Stimulated activated CD4-positive, alpha-beta T cell treated with anti-CD3 and anti-CD28 coated beads, TNF-alpha, amount 100 ng/mL, for 48 hours (primary cell): ENCODE measurements at regions not wholly inside any gene's neighbourhood (a gene's known extent, or its start where the extent isn't known, plus 50 kb on each side); places are given as distances from the start of the nearest gene placed in this dataset.
"Not testable (repeated sequence)": the region's sequence is repeated elsewhere in the genome, so short reads cannot be mapped to it uniquely, and the experiment has no call there.

Experiments used
- DNase-seq, 3 donors: peaks; one replicate each; pipeline ENCODE4 v3.0.0-alpha.2; 2020; ENCODE audit warnings: low read depth in 3 of 3

DNA sequence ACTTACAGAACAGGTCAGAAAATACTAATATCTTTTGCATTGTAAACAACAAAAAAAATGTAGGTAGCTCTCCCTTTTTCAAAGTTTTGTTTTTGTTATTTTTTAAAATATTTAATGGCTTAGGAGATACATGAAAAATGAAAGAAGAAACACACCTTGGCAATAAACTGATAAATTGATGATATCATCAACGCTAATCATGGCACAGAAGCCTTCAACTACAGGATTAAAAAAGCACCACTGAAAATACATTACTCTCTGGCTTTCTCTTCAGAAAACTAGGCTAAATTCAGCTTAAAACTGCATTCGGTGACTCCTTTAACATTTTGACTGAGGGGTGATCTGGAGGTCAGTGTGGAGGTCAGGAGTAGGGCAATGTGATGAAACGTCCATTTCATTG, 1018.8 kb upstream of the FANCL start:
- DNase-seq: no peak

GRCh38 chr2:59256290-59256689, 1015.2 kb upstream of the FANCL start:
- no peak for DNase-seq

DNA sequence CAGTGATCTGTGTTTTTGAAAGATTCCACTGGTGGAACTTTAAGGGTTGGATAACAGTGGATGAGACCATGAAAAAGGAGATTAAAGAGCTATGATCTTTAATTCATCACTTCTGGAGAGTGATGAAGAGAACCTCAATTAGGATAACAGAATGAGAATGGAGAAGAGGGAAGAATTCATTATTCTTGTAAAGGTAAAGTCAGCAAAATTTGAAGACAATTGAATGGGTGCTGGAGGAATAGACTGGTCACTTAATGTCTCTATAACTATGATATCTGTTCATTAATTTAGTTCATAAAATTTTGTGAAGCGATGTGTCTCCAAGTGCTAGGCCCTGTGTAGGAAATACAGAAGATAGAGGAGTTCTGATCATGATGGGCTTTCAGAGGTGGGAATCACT, 1013.2 kb upstream of the FANCL start:
- DNase-seq: no peak

DNA sequence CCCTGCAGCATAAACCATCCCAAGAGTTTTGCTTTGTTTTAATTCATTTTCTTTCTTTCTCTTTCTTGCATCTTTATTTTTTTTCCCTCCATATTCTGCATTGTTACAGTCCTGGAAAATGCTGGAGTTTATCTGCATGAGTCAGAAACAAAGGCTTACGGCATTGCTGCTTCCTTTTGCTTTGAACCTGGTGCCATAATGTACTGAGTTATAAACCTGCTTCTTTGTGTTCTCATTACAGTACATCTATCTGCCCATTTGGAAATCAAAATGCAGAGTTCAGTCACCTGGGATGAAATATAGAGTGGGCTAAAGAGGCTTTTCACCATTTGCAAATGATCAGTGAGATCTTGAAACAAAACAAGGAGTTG, 1009.2 kb upstream of the FANCL start:
- DNase-seq: no peak

DNA sequence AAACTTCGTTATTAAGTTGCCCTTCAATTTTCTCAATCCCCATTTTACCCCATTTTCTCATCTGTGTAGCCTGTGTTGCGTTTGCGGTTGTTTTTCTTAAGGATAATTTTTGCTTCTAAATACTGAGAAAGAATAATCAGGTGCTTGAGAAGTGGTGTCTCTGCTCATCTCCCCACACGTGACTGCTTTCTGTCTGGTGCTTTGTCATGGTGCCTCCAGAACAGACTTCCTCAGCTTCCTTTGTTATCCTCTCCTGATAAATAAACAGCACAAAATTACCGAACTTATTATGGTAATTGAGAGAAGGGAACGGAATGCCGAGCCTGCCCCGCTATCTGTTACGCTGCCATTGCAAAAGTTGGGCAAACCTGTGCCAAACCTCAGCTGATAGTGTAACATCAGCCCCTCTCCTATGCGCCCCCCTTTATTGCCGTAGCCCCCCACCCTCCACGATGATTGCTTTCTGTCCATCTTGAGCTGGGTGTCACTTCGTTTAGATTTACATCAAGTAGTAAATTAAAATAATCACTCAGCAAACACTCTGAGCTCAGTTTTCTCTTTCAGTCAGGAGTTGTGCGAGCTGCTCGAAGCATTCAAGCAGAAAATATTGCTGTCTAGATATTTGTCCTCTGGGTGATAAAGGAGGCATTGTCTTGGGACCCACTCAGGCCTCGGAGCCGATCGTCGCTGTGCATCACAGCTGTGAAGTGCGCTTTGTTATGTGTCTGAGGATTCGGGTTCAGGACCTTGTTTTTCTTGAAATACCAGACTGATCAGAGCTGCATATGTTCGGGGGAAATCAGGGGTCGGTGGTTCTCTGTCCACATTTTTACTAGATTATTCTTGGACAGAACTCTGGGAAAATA, 1008.5 kb upstream of the FANCL start:
- no peak for DNase-seq

DNA sequence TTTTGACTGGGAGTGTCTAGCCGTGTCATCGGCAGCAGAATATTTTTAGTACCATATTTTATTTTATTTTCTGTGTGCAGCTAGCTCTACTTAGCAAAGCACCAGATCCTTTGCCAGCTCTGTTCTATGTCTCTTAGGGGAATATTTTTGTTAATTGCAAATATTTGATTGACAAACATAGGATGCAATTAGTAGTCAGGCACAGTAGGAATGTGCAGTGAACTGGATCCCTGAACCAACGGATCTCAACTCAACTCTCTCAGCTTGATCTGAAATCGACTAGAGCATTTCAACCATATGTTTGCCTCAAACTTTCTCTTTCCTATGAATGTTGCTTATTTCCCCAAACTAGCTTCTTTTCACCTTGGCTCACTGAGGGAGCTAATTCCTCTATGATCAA, 998.0 kb upstream of the FANCL start:
- DNase-seq: no peak

- no peak for DNase-seq
Measured at GRCh38 chr2:59237311-59237710, 996.2 kb upstream of the FANCL start.

DNA sequence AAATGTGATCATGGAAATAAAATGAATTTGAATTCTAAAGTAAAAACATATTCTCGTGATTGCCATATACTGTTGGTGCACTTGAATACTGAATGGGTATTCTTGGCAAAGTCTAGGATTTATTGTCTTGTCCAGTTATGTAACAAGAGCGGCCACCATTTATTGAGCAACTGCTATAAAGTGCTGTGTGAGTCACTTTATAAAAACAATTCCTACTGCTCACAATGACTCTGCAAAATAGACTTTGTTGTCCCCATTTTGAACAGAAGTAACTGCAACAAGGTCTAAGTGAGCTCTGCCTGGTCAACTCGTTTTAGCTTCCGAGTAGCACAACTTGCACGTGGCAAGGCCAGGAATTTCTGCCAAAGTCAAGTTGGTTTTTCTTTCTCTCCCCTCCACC, 995.6 kb upstream of the FANCL start:
- DNase-seq: no peak

DNA sequence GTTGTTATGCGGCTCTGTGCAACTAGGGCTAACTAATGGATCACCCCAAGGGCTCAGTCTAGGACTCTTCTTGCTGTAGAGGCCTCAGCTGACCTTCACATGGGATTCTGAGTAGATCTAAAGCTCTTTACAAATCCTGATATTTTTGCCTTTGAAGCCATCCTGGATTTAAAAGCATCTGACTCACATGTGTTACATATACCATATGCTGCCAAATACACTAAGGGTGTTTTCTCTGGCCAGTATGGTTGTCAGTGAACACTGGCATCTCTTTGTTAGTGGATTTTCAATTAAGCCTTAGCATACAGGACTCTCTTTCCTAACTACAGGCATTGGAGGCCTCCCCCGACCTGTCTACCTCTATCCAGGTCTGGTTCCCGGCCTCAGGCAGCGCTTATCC, 992.8 kb upstream of the FANCL start:
- DNase-seq: no peak

- no peak for DNase-seq
Measured at GRCh38 chr2:59233448-59233847, 992.3 kb upstream of the FANCL start.

DNA sequence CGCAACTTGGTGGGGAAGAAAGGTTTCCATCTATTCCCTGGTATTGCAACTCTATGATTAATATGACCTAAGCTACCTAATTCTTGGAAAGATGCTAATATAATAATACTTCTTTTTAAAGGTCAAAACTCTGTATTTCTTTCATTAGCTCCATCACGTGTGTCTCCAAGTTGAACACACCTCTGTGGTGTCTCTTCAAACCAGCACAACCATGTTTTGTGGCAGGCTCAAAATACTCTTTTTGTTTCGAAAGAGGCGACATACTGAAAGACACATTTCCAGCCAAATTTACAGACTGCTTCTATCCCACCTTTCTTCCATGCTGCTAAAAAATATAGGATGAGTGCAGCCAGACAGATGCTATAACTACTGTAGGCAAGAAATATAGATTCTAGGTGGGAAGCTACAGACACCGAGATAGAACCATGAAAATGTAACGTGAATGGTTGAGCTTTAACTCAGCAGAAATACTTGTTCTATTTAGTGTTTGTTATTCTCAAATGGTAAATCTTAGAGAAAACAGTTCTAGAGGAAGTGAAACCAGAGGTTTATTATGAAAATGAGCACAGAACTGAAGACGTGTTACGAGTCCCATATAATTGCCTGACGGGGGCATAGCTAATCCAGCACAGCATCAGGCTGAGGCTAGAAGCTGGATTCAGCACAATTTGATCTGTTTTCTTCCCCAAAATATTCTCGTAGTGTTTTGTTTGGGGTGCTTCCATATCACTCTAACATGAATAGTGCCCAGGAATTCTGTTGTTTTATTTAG, 991.5 kb upstream of the FANCL start:
- no peak for DNase-seq

DNA sequence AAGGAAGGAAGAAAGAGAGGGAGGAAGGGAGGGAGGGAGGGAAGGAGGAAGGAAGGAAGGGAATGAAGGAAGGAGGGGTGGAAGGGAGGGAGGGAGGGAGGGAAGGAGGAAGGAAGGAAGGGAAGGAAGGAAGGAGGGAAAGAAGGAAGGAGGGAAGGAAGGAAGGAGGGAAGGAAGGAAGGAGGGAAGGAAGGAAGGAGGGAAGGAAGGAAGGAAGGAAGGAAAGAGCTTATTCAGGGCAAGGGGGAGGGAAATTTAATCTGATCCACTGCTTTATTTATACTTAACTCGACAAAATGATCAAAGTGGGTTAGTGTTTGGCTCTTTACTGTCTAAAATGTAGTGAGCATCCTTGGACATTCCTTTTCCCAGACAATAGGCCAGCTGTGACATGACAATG, 985.2 kb upstream of the FANCL start:
- not testable (repeated sequence) for DNase-seq

GRCh38 chr2:59223742-59224141, 982.6 kb upstream of the FANCL start:
- no peak for DNase-seq

- no peak for DNase-seq
Measured at GRCh38 chr2:59217360-59217759, 976.2 kb upstream of the FANCL start.

DNA sequence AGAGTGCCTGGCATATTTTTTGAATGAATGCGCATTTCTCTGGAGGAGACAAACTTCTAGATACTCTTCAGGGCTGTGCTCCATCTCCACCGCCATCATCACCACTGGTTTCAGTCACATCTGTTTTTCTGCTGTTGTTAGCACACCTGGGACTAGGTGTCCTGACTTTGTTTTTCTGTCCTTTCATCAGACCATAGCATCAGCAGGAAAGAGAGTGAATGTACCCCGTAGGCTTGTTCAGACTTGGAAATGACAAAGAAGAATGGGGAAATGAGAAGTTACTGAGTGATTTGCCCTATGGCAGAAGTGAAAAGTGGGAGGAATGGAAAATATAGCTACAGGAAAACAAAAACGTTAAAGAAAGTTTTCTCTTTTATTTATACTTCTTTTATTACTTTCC, 965.2 kb upstream of the FANCL start:
- no peak for DNase-seq

GRCh38 chr2:59204040-59204439, 962.9 kb upstream of the FANCL start:
- DNase-seq: no peak

DNA sequence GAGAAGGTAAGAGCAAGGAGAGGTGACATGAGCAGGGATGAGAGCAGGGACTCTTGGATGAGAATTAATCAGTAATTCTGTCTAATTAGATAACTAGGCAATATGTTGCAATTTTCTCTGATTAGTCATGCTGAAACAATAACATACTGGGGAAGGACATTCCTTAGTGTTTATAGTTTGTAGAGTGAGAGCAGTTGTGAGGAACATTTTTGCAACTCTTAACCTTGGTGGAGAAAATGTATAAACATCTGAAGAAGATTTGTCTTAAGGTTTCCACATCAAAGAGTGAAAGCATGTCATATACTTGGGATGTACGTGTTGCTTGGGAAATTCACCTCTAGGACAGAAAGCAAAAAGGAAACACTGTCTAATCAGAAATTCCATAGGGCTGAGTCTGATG, 955.4 kb upstream of the FANCL start:
- DNase-seq: no peak

- DNase-seq: no peak
Measured at GRCh38 chr2:59195851-59196250, 954.7 kb upstream of the FANCL start.

DNA sequence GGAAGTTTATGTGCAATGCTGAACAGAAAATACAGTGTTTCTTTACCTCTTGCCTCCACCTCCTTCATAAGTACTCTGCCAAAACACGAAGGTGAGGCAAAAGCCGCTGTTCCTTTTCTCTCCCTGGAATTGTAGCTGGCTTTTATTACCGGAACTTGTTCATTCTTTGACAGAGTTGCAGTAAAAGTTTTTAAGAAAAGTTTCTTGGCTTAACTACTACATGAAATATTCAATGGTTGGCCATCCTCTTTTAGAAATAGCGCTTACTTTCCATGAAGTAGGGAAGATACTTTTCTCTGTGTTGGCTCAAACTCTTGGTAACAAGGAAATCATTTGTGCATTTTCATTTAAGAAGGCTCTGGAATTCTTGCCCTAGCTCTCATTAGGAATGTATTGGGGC, 950.7 kb upstream of the FANCL start:
- no peak for DNase-seq

GRCh38 chr2:59190518-59190917, 949.4 kb upstream of the FANCL start:
- no peak for DNase-seq

DNA sequence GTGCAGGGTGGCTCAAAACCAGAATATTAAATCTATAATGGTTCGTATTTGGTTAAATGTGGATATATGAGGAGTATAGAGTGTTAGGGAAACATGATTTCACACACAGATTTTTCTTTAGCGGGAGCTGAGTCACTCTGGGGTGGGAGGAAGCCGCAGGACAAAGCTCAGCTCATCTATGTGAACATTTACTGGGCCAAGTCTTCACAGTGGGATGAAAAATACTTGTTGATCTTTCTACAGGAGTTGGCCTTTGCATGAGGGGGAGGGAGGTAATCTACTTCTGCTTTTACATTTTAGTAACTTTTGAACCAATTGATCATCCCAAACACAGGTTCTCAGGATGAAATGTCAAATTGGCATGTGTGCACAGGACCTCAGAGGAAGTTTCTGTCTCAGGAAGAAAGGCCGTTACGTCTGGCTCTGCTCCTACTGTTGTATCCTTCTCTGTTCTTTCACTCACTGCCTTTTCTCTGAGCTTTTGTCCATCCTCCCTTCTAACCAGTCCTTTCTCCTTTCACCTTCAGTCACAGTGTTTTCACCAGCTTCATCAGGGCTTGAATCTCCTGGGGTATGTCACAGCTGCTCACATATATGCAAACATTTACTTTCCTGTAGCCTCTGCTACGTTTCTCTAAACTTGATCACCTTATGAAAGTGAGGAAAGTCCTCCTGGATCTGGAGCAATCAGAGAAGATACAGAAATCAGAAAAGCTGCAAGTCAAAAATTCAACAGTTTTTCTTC, 943.3 kb upstream of the FANCL start:
- no peak for DNase-seq

DNA sequence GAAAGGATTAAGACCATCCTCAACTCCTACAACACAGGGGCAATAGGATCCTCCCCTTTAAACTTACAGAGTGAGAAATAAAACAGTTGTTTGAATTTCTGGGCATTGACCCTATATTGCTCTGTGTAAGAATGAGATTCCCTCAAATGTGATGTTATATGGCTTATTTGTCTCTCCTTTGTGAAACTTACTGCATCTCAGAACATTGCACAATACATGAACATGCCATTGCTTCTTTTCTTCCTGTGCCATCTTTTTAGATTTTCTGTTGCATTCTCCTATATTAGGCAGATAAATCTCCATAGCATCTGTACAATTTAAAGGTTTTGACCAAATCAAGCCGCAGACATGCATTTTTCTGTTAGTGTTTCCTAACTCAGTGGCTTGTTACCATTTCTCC, 941.9 kb upstream of the FANCL start:
- DNase-seq: no peak

DNA sequence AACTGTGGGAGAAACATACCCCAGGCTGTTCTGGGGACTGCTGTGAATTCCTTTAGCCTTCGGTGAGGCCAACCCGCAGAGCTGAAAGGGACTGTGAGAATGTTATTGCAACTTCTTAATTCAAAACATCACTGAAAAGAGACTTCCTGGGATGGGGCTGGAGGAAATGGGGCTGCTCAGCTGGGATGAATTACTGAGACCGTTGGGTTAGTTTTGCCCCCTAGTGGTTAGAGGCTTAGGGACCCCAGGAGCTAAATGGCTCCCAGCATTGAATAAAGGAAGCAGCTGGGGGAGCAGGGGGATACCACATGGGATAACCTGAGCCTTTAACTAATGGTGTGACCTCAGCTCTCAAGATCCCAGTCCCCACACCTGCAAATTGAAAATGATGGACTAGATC, 941.1 kb upstream of the FANCL start:
- DNase-seq: no peak
